ENCODE measurements at regions not wholly inside any gene's neighbourhood (a gene's known extent, or its start where the extent isn't known, plus 50 kb on each side); places are given as distances from the start of the nearest gene placed in this dataset.

DNA sequence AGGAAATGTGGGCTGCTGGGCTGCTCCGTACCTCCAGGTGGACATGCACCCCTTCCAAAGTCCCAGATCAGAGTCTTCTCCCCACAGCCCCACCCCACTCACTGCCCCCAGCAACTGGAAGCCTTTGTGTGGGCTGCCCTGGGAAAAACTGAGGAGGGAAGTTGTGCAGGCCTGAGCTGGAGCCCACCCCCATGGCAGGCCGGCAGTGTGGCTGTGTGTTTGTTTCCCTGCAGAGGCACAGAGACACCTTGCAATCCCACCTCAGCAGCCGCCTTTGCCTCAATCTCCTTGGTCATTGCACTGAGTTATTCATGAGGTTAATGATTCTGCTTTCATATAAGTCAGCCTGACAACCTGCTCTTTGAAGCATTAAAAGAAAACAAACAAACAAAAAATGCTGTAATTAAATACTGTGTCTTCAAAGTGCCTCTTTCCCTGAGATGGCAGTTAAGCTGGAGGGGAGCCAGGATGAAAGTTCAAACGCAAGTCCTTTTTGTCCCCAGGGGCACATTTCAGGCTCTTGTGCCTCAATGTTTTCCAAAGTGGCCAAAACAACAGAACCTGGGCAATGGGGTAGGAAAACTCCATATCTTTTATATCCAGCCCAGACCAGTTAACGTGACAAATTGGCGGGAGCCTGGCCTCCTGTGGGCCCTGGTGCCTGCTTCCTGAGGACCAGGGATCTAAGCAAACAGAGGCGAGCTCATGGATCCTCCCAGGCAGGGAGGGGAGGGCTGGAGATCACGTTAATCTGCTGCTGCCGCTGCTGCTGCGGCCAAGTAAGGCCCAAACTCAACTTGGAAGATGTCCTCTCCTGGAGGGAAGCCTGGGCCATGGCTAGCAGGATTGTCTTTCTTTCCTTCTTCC lies 51.9 kb upstream of the TSPAN11 start:
- H3K9me3 Mint-ChIP-seq: peaks cover 0 to 6% (median 0%) of the 10 kb centered on the region in 7 donors
- no peak for ATAC-seq (ENCODE audit: low read depth in 2 of 2)
- no peaks in the 10 kb centered on the region for H3K36me3 Mint-ChIP-seq
- no peaks in the 10 kb centered on the region for H3K9me3 ChIP-seq (ENCODE audit: control insufficient read depth in 2 of 2, low read length in 2 of 2)
- peaks cover 12% of the 10 kb centered on the region for H3K27me3 Mint-ChIP-seq
- no peaks in the 10 kb centered on the region for H3K27me3 ChIP-seq (ENCODE audit: control insufficient read depth, insufficient read depth, low read length)
- H3K36me3 ChIP-seq (ENCODE audit: control insufficient read depth, insufficient read depth, low read length): no peaks in the 10 kb centered on the region
- H3K4me1 Mint-ChIP-seq: peaks cover 0 to 7% (median 2%) of the 10 kb centered on the region in 4 donors
- H3K4me3 ChIP-seq (ENCODE audit: low read depth, low read length): no peak overlapping the region
- no peak overlapping the region for H3K4me3 Mint-ChIP-seq
- no peak overlapping the region for H3K27ac Mint-ChIP-seq
- no peaks in the 10 kb centered on the region for H3K4me1 ChIP-seq (ENCODE audit: control insufficient read depth, insufficient read depth, low read length, poor library complexity, severe bottlenecking)
- DNase-seq: no peak
- no peak overlapping the region for H3K27ac ChIP-seq (ENCODE audit: insufficient read depth, low read length, poor library complexity, severe bottlenecking)

DNA sequence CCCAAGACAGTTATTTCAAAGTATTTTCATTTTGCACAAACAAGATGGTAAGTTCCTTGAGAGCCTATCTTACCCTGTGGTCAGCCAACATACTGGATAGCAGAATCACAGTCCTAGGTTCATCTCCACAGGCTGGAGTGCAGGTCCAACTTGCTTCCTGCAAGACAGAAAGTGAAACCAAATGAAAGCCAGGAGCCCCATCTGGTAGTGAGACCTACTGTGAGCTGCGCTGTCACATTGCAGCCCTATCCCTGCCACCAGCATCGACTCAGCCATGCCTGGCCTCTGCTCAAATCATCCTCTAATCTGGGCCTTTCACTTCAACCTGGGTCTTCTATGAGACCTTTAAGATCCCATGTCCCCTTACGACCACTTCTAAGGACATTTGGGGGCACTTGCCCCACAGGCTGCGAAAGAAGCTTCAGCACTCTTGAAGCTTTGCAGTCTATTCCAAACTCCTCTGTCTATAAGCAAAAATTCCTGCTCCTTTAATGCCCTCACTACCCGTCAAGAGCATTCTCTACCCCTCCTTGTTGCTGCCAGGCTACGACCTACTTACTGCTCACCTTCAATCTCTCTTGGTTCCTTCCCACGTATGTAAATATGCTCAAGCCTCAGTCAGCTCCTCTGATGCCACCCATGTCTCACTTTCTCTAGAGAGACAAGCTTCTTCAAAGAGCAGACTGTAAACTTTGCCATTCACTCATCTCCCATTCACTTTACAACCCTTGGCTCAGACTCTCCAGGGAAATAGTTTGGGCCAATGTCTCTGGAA lies 55.9 kb upstream of the TSPAN11 start:
- peaks cover 0 to 8% (median 4%) of the 10 kb centered on the region in 7 donors for H3K9me3 Mint-ChIP-seq
- no peaks in the 10 kb centered on the region for H3K27me3 ChIP-seq (ENCODE audit: control insufficient read depth, insufficient read depth, low read length)

DNA sequence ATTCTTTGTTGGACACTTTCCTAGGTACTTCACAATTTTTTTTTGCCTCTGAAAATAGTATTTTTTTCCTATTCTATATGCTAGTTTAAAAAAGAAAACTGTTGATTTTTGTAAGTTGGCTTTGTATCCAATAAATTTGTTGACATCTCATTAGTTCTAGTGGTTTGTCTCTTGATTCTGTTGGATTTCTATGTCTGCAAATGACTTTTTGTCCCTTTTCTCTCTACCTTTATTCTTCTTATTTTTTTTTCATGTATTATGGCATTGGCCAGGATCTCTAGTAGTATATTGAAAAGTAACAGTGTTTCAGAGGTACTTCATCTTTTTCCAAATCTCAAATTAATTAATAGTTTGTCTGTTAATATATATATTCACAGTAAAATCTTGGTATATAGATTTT lies 59.1 kb upstream of the TSPAN11 start:
- H3K36me3 Mint-ChIP-seq: no peaks in the 10 kb centered on the region
- no peaks in the 10 kb centered on the region for H3K36me3 ChIP-seq (ENCODE audit: control insufficient read depth, insufficient read depth, low read length)
- peaks cover 0 to 11% (median 3%) of the 10 kb centered on the region in 7 donors for H3K9me3 Mint-ChIP-seq
- H3K27ac ChIP-seq (ENCODE audit: insufficient read depth, low read length, poor library complexity, severe bottlenecking): no peak overlapping the region
- no peak overlapping the region for H3K4me3 Mint-ChIP-seq
- H3K4me3 ChIP-seq (ENCODE audit: low read depth, low read length): no peak overlapping the region
- H3K9me3 ChIP-seq (ENCODE audit: control insufficient read depth in 2 of 2, low read length in 2 of 2): peaks cover 0 to 4% of the 10 kb centered on the region in 2 experiments
- H3K4me1 ChIP-seq (ENCODE audit: control insufficient read depth, insufficient read depth, low read length, poor library complexity, severe bottlenecking): no peaks in the 10 kb centered on the region
- H3K4me1 Mint-ChIP-seq: peaks cover 0 to 7% (median 2%) of the 10 kb centered on the region in 4 donors
- DNase-seq: no peak
- H3K27ac Mint-ChIP-seq: no peak overlapping the region
- no peaks in the 10 kb centered on the region for H3K27me3 ChIP-seq (ENCODE audit: control insufficient read depth, insufficient read depth, low read length)
- no peaks in the 10 kb centered on the region for H3K27me3 Mint-ChIP-seq
- no peak for ATAC-seq (ENCODE audit: low read depth in 2 of 2)

More for the DNA sequence above, 55.9 kb upstream of the TSPAN11 start:
- Histone ChIP-seq H3K9me3 (ENCODE audit: control insufficient read depth in 2 of 2, low read length in 2 of 2) (peaks cover 0 to 4% of the 10 kb centered on the region in 2 experiments), H3K4me3 (ENCODE audit: low read depth, low read length) (no peak overlapping the region), H3K4me1 (ENCODE audit: control insufficient read depth, insufficient read depth, low read length, poor library complexity, severe bottlenecking) (no peaks in the 10 kb centered on the region), H3K27ac (ENCODE audit: insufficient read depth, low read length, poor library complexity, severe bottlenecking) (no peak overlapping the region), H3K36me3 (ENCODE audit: control insufficient read depth, insufficient read depth, low read length) (no peaks in the 10 kb centered on the region)
- H3K4me3 Mint-ChIP-seq: no peak overlapping the region
- ATAC-seq (ENCODE audit: low read depth in 2 of 2) (no peak), DNase-seq (no peak)
- no peak overlapping the region for H3K27ac Mint-ChIP-seq
- peaks cover 7% of the 10 kb centered on the region for H3K27me3 Mint-ChIP-seq
- peaks cover 0 to 7% (median 2%) of the 10 kb centered on the region in 4 donors for H3K4me1 Mint-ChIP-seq
- no peaks in the 10 kb centered on the region for H3K36me3 Mint-ChIP-seq

DNA sequence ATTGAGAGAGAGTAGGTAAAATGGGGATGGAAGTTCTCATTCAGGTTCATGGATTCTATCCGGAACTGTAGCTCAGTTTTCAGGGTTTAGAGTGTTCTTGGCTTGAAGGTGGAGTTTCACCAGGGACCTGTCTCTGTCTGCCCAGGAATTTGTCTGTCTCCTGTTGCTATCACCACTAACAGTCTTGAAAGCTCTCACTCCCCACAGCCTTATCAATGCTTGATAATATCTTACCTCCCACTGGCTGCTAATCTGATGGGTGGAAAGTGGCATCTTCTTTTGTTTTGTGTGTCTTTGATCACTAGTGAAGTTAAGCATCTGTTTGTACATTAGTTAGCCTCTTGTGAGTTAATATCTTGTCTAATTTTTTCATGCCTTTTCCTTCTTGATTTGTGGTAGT lies 60.3 kb upstream of the TSPAN11 start:
- Mint-ChIP-seq H3K9me3 (peaks cover 0 to 11% (median 3%) of the 10 kb centered on the region in 7 donors), H3K4me1 (peaks cover 0 to 7% (median 2%) of the 10 kb centered on the region in 4 donors), H3K27ac (no peak overlapping the region), H3K36me3 (no peaks in the 10 kb centered on the region), H3K4me3 (no peak overlapping the region), H3K27me3 (no peaks in the 10 kb centered on the region)
- Histone ChIP-seq H3K9me3 (ENCODE audit: control insufficient read depth in 2 of 2, low read length in 2 of 2) (peaks cover 0 to 4% of the 10 kb centered on the region in 2 experiments), H3K27ac (ENCODE audit: insufficient read depth, low read length, poor library complexity, severe bottlenecking) (no peak overlapping the region), H3K4me1 (ENCODE audit: control insufficient read depth, insufficient read depth, low read length, poor library complexity, severe bottlenecking) (no peaks in the 10 kb centered on the region), H3K36me3 (ENCODE audit: control insufficient read depth, insufficient read depth, low read length) (no peaks in the 10 kb centered on the region), H3K4me3 (ENCODE audit: low read depth, low read length) (no peak overlapping the region), H3K27me3 (ENCODE audit: control insufficient read depth, insufficient read depth, low read length) (no peaks in the 10 kb centered on the region)
- DNase-seq: no peak
- ATAC-seq (ENCODE audit: low read depth in 2 of 2): no peak

- H3K4me3 Mint-ChIP-seq: no peak overlapping the region
- DNase-seq (no peak), ATAC-seq (ENCODE audit: low read depth in 2 of 2) (no peak)
- H3K27ac Mint-ChIP-seq: no peak overlapping the region
- H3K27me3 ChIP-seq (ENCODE audit: control insufficient read depth, insufficient read depth, low read length): no peaks in the 10 kb centered on the region
- no peak overlapping the region for H3K27ac ChIP-seq (ENCODE audit: insufficient read depth, low read length, poor library complexity, severe bottlenecking)
- no peak overlapping the region for H3K4me3 ChIP-seq (ENCODE audit: low read depth, low read length)
- H3K36me3 Mint-ChIP-seq: no peaks in the 10 kb centered on the region
- no peaks in the 10 kb centered on the region for H3K4me1 Mint-ChIP-seq
- H3K9me3 Mint-ChIP-seq: peaks cover 0 to 11% (median 3%) of the 10 kb centered on the region in 7 donors
- no peaks in the 10 kb centered on the region for H3K4me1 ChIP-seq (ENCODE audit: control insufficient read depth, insufficient read depth, low read length, poor library complexity, severe bottlenecking)
- no peaks in the 10 kb centered on the region for H3K27me3 Mint-ChIP-seq
- no peaks in the 10 kb centered on the region for H3K36me3 ChIP-seq (ENCODE audit: control insufficient read depth, insufficient read depth, low read length)
- H3K9me3 ChIP-seq (ENCODE audit: control insufficient read depth in 2 of 2, low read length in 2 of 2): peaks cover 0 to 4% of the 10 kb centered on the region in 2 experiments
Measured at GRCh38 chr12:30863839-30864238, 62.7 kb upstream of the TSPAN11 start.

DNA sequence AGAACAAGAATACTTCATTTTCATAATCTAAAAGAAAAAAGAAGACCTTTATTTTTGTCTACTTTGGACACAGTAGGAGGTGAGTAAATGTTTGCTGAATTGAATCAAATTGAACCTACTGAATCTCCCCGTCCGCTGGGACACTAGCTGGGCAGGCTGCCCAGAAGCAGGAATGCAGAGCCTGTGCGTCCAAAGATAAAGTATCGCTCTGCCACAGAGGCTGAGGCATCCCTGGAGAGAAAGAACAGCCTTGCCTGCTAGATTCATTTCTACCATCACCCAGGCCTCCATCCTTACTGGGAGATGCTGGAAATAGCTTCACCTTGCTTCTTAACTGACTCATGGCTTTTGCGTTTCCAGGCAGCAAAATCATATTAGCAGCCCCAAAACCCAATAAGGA lies 64.1 kb upstream of the TSPAN11 start:
- H3K27me3 ChIP-seq (ENCODE audit: control insufficient read depth, insufficient read depth, low read length): no peaks in the 10 kb centered on the region
- no peaks in the 10 kb centered on the region for H3K36me3 ChIP-seq (ENCODE audit: control insufficient read depth, insufficient read depth, low read length)
- Mint-ChIP-seq H3K36me3 (no peaks in the 10 kb centered on the region), H3K27me3 (no peaks in the 10 kb centered on the region), H3K4me3 (no peak overlapping the region), H3K27ac (no peak overlapping the region), H3K4me1 (no peaks in the 10 kb centered on the region), H3K9me3 (peaks cover 0 to 10% (median 2%) of the 10 kb centered on the region in 7 donors)
- H3K4me1 ChIP-seq (ENCODE audit: control insufficient read depth, insufficient read depth, low read length, poor library complexity, severe bottlenecking): no peaks in the 10 kb centered on the region
- H3K4me3 ChIP-seq (ENCODE audit: low read depth, low read length): no peak overlapping the region
- peaks cover 0 to 4% of the 10 kb centered on the region in 2 experiments for H3K9me3 ChIP-seq (ENCODE audit: control insufficient read depth in 2 of 2, low read length in 2 of 2)
- ATAC-seq (ENCODE audit: low read depth in 2 of 2) (no peak), DNase-seq (no peak)
- H3K27ac ChIP-seq (ENCODE audit: insufficient read depth, low read length, poor library complexity, severe bottlenecking): no peak overlapping the region

DNA sequence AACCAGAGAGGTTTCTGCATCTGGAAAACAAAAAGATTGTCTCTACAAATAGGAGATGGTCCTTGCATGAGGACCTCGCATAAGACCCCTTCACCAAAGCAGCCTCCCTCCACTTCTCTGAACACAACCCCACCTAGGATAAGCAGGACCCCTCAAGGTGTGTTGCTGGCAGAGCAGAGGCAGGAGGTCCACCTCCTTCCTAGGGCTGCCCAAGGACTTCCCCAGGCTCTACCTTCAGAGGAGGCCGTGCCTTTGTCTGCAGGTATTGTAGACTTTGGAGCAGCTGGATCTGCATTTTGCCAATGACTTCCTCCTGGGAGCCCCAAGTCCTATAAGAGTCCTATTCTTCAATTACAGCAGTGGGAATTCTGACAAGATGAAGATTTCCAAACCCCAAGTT lies 67.3 kb upstream of the TSPAN11 start:
- no peaks in the 10 kb centered on the region for H3K4me1 ChIP-seq (ENCODE audit: control insufficient read depth, insufficient read depth, low read length, poor library complexity, severe bottlenecking)
- H3K27ac ChIP-seq (ENCODE audit: insufficient read depth, low read length, poor library complexity, severe bottlenecking): no peak overlapping the region
- H3K36me3 ChIP-seq (ENCODE audit: control insufficient read depth, insufficient read depth, low read length): no peaks in the 10 kb centered on the region
- H3K27ac Mint-ChIP-seq: no peak overlapping the region
- no peaks in the 10 kb centered on the region for H3K9me3 ChIP-seq (ENCODE audit: control insufficient read depth in 2 of 2, low read length in 2 of 2)
- H3K4me3 Mint-ChIP-seq: no peak overlapping the region
- ATAC-seq (ENCODE audit: low read depth in 2 of 2) (no peak), DNase-seq (no peak)
- peaks cover 0 to 3% (median 0%) of the 10 kb centered on the region in 7 donors for H3K9me3 Mint-ChIP-seq
- no peaks in the 10 kb centered on the region for H3K36me3 Mint-ChIP-seq
- H3K4me1 Mint-ChIP-seq: no peaks in the 10 kb centered on the region
- no peaks in the 10 kb centered on the region for H3K27me3 ChIP-seq (ENCODE audit: control insufficient read depth, insufficient read depth, low read length)
- no peaks in the 10 kb centered on the region for H3K27me3 Mint-ChIP-seq
- no peak overlapping the region for H3K4me3 ChIP-seq (ENCODE audit: low read depth, low read length)
